Esophagus squamous epithelium (tissue), 4 donors: ENCODE measurements at regions not wholly inside any gene's neighbourhood (a gene's known extent, or its start where the extent isn't known, plus 50 kb on each side); places are given as distances from the start of the nearest gene placed in this dataset.

ENCODE experiments used
- CTCF ChIP-seq, 6 experiments: fragments of 450-650 bp in 4 of 6; fragments of 200-600 bp in 2 of 6; sonication (generic) in 2 of 6; IDR thresholded peaks; one replicate each; pipeline ENCODE4 v1.5.1; 2016 to 2019; ENCODE audit warnings: antibody characterized with exemption in 6 of 6, mild to moderate bottlenecking in 4 of 6, moderate library complexity in 4 of 6
- POLR2A ChIP-seq, 4 donors: fragments of 450-650 bp; IDR thresholded peaks; one replicate each; pipeline ENCODE4 v1.6.1; 2017; ENCODE audit warnings: antibody characterized with exemption in 4 of 4, mild to moderate bottlenecking in 4 of 4, moderate library complexity in 3 of 4

- TF ChIP-seq POLR2A (IDR thresholded peaks at IDR 0.05) (no peak), CTCF (IDR thresholded peaks at IDR 0.05) (no peak)
Observed at GRCh38 chrX:20432048-20432447, 165.3 kb upstream of the RPS6KA3 start.
